ENCODE measurements at regions not wholly inside any gene's neighbourhood (a gene's known extent, or its start where the extent isn't known, plus 50 kb on each side); places are given as distances from the start of the nearest gene placed in this dataset.

GRCh38 chr13:83716121-83716520 is 166.2 kb downstream of the SLITRK1 start:
- no peaks in the 10 kb centered on the region for H3K27me3 ChIP-seq (ENCODE audit: insufficient read depth, poor library complexity, severe bottlenecking)
- TF ChIP-seq SPI1 (IDR thresholded peaks at IDR 0.05; ENCODE audit: borderline replicate concordance, low read depth), result no peak
- no peak for TF ChIP-seq REST (IDR thresholded peaks at IDR 0.05; ENCODE audit: insufficient replicate concordance, low read depth)
- TF ChIP-seq, protein P1, sequence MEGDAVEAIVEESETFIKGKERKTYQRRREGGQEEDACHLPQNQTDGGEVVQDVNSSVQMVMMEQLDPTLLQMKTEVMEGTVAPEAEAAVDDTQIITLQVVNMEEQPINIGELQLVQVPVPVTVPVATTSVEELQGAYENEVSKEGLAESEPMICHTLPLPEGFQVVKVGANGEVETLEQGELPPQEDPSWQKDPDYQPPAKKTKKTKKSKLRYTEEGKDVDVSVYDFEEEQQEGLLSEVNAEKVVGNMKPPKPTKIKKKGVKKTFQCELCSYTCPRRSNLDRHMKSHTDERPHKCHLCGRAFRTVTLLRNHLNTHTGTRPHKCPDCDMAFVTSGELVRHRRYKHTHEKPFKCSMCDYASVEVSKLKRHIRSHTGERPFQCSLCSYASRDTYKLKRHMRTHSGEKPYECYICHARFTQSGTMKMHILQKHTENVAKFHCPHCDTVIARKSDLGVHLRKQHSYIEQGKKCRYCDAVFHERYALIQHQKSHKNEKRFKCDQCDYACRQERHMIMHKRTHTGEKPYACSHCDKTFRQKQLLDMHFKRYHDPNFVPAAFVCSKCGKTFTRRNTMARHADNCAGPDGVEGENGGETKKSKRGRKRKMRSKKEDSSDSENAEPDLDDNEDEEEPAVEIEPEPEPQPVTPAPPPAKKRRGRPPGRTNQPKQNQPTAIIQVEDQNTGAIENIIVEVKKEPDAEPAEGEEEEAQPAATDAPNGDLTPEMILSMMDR (IDR thresholded peaks at IDR 0.05; ENCODE audit: insufficient read depth, low read length), result no peak
- no peak for TF ChIP-seq POLR2AphosphoS5 (IDR thresholded peaks at IDR 0.05; ENCODE audit: low read depth)
- TF ChIP-seq GABPA (IDR thresholded peaks at IDR 0.05; ENCODE audit: low read depth), result no peak
- H3K4me3 ChIP-seq (replicated peaks; ENCODE audit: insufficient read depth, low read length), result no peak overlapping the region
- DNase-seq (ENCODE audit: low read depth in 1 of 2, low spot score in 1 of 2), result no peak
- no peak overlapping the region for H3K27ac ChIP-seq (replicated peaks)

DNA sequence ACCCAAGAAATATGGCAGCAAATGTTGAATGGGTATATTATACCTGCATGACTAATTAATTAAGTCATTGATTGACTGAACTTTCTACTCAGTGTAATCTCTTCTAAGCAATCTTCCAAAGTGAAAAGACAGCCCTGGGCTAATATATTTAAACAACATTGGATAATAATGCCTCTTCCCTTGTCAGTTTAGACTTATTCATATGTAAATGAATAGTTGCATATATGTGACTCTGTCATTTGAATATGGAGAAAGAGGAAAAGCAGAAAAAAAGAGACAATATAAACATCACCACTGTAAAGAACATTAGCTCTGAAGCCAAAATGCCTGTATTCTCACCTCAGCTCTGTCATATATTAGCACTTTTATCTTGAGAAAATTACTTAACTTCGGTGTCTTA is 168.0 kb downstream of the SLITRK1 start:
- no peak overlapping the region for H3K4me3 ChIP-seq (replicated peaks; ENCODE audit: insufficient read depth, low read length)
- TF ChIP-seq REST (IDR thresholded peaks at IDR 0.05; ENCODE audit: insufficient replicate concordance, low read depth) (no peak), SPI1 (IDR thresholded peaks at IDR 0.05; ENCODE audit: borderline replicate concordance, low read depth) (no peak), GABPA (IDR thresholded peaks at IDR 0.05; ENCODE audit: low read depth) (no peak), POLR2AphosphoS5 (IDR thresholded peaks at IDR 0.05; ENCODE audit: low read depth) (no peak)
- TF ChIP-seq, protein P1 (IDR thresholded peaks at IDR 0.05; ENCODE audit: insufficient read depth, low read length), result no peak
- no peak for DNase-seq (ENCODE audit: low read depth in 1 of 2, low spot score in 1 of 2)

DNA sequence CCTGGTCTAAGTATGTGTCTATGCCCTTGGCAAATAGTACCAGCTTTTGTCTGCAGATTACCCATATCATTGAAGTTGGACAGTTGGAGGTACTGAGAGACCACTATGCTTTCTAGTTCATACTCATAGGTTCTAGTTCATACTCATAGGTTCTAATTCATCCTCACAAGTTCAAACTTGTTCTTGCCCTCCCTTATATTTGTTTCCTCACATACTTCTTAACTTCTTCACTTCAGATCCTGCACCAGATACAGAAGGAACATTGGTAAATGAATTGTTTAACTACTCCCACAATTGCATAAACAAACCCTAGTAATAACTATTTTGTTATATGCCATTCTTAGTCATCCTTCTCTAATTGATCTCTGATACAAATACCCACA is 172.2 kb downstream of the SLITRK1 start:
- no peak overlapping the region for H3K27ac ChIP-seq (replicated peaks)
- no peak overlapping the region for H3K4me3 ChIP-seq (replicated peaks; ENCODE audit: insufficient read depth, low read length)
- TF ChIP-seq GABPA (IDR thresholded peaks at IDR 0.05; ENCODE audit: low read depth) (no peak), REST (IDR thresholded peaks at IDR 0.05; ENCODE audit: insufficient replicate concordance, low read depth) (no peak)
- no peak for DNase-seq (ENCODE audit: low read depth in 1 of 2, low spot score in 1 of 2)
- no peaks in the 10 kb centered on the region for H3K27me3 ChIP-seq (ENCODE audit: insufficient read depth, poor library complexity, severe bottlenecking)

More for the DNA sequence above, 168.0 kb downstream of the SLITRK1 start:
- H3K27me3 ChIP-seq (ENCODE audit: insufficient read depth, poor library complexity, severe bottlenecking), result no peaks in the 10 kb centered on the region
- no peak overlapping the region for H3K27ac ChIP-seq (replicated peaks)

All from HL-60 (cell line).